Upper lobe of left lung (tissue), 4 donors: ENCODE measurements at regions not wholly inside any gene's neighbourhood (a gene's known extent, or its start where the extent isn't known, plus 50 kb on each side); places are given as distances from the start of the nearest gene placed in this dataset.

Source experiments
- CTCF ChIP-seq, 6 experiments: fragments of 450-650 bp in 4 of 6; fragments of 200-600 bp in 2 of 6; sonication (generic) in 2 of 6; IDR thresholded peaks; one replicate each; pipeline ENCODE4 v1.5.1; 2016 to 2019; ENCODE audit warnings: antibody characterized with exemption in 6 of 6
- EP300 ChIP-seq, 4 donors: sonication (generic); formaldehyde crosslinking; IDR thresholded peaks; one replicate each; pipeline ENCODE4 v1.5.1; 2017; ENCODE audit warnings: antibody characterized with exemption in 4 of 4, control low read depth in 2 of 4
- POLR2A ChIP-seq, 4 donors: fragments of 450-650 bp; IDR thresholded peaks; one replicate each; pipeline ENCODE4 v1.5.1; 2016 to 2017; ENCODE audit warnings: antibody characterized with exemption in 4 of 4, mild to moderate bottlenecking in 2 of 4
- POLR2AphosphoS5 ChIP-seq, 2 donors: sonication (generic); formaldehyde crosslinking; IDR thresholded peaks; one replicate each; pipeline ENCODE4 v1.5.1; 2017; ENCODE audit warnings: antibody characterized with exemption in 2 of 2

GRCh38 chr3:193868590-193868989, 267.4 kb upstream of the HES1 start:
- TF ChIP-seq CTCF (IDR thresholded peaks at IDR 0.05) (no peak), POLR2A (IDR thresholded peaks at IDR 0.05) (no peak), POLR2AphosphoS5 (IDR thresholded peaks at IDR 0.05) (no peak), EP300 (IDR thresholded peaks at IDR 0.05) (no peak)
